Panc1 (cell line): ENCODE measurements at regions not wholly inside any gene's neighbourhood (a gene's known extent, or its start where the extent isn't known, plus 50 kb on each side); places are given as distances from the start of the nearest gene placed in this dataset.

ENCODE experiments used
- ATAC-seq: fragments of 200-7000 bp; cut with Tn5 transposase; 2 replicates; pipeline ENCODE4 v1.9.1; 2020; ENCODE audit warnings: mild to moderate bottlenecking, moderate library complexity
- BruUV-seq: library from RNA; stranded (reverse); fragments of 400-500 nt; replicated peaks from 2 replicates; lab custom pipeline; 2021; lab: Mats Ljungman, UMichigan
- CTCF ChIA-PET: fragments of 300-600 bp; sonication (Branson Sonifier 250); formaldehyde crosslinking; loops from one replicate; lab custom pipeline; 2022; ENCODE audit warnings: antibody characterized with exemption; lab: Charles Lee
- POLR2A ChIA-PET: fragments of 300-600 bp; sonication (Branson Sonifier 250); formaldehyde crosslinking; loops from one replicate; lab custom pipeline; 2022; ENCODE audit warnings: antibody characterized with exemption; lab: Charles Lee
- DNase-seq: peaks from one replicate; pipeline ENCODE4 v3.0.0-alpha.2; 2010; ENCODE audit warnings: low read depth, low spot score
- H3K27ac ChIP-seq: 2 replicates; pipeline ENCODE4 v1.5.1; 2011; ENCODE audit warnings: mild to moderate bottlenecking, low read length, inconsistent platforms
- H3K27me3 ChIP-seq: fragments of 200-500 bp; sonication (Bioruptor generic); 2 replicates; pipeline ENCODE4 v1.6.0; 2014; ENCODE audit warnings: low read length, inconsistent platforms; ENCODE audit not compliant: control insufficient read depth, insufficient read depth
- H3K36me3 ChIP-seq: fragments of 200-500 bp; sonication (Bioruptor generic); 2 replicates; pipeline ENCODE4 v1.5.1; 2014; ENCODE audit warnings: inconsistent platforms, mild to moderate bottlenecking, low read length, moderate library complexity; ENCODE audit not compliant: control insufficient read depth, insufficient read depth
- H3K4me1 ChIP-seq: 2 replicates; pipeline ENCODE4 v1.5.1; 2011; ENCODE audit warnings: inconsistent platforms, mild to moderate bottlenecking, low read length, moderate library complexity; ENCODE audit not compliant: control insufficient read depth, insufficient read depth
- H3K4me3 ChIP-seq, 2 experiments: 2 replicates each; pipeline ENCODE4 v1.5.1; 2011 to 2012; ENCODE audit warnings: low read depth in 2 of 2, low read length in 2 of 2, mild to moderate bottlenecking in 2 of 2, inconsistent platforms in 1 of 2, moderate library complexity in 1 of 2
- H3K9me3 ChIP-seq: fragments of 200-500 bp; sonication (Bioruptor generic); 2 replicates; pipeline ENCODE4 v1.5.1; 2014; ENCODE audit warnings: low read depth, mild to moderate bottlenecking, inconsistent platforms, low read length, moderate library complexity; ENCODE audit not compliant: control insufficient read depth, insufficient read depth
- CTCF ChIP-seq: fragments of 450-650 bp; IDR thresholded peaks from 2 replicates; pipeline ENCODE4 v1.5.1; 2017; ENCODE audit warnings: mild to moderate bottlenecking
- POLR2AphosphoS5 ChIP-seq: IDR thresholded peaks from 2 replicates; pipeline ENCODE4 v1.6.1; 2012; ENCODE audit warnings: mild to moderate bottlenecking, low read depth, low read length, moderate library complexity
- SIN3A ChIP-seq: IDR thresholded peaks from 2 replicates; pipeline ENCODE4 v1.6.1; 2012; ENCODE audit warnings: low read depth, mild to moderate bottlenecking, low read length, moderate library complexity, borderline replicate concordance; ENCODE audit not compliant: insufficient read depth
- TCF7L2 ChIP-seq: IDR thresholded peaks from 2 replicates; pipeline ENCODE4 v1.6.1; 2011; ENCODE audit warnings: mild to moderate bottlenecking, low read depth, low read length, inconsistent platforms
- in situ Hi-C: cut with HindIII; loops from 2 replicates; pipeline ENCODE4 v1.10.0; 2016; ENCODE audit warnings: low sequenced_read_pairs, low pct_unique_long_range_greater_than_20kb
- intact Hi-C: fragments of 100-400 bp; cut with micrococcal nuclease; formaldehyde crosslinking; loops from one replicate; pipeline ENCODE4 v1.10.0; 2022; ENCODE audit not compliant: unreplicated experiment
- TF ChIP-seq, protein P1 (sequence below), 2 experiments: IDR thresholded peaks; 2 replicates each; pipeline ENCODE4 v1.6.1; 2011 to 2012; ENCODE audit warnings: low read depth in 2 of 2, control low read depth in 1 of 2, low read length in 1 of 2, mild to moderate bottlenecking in 1 of 2, moderate library complexity in 1 of 2; ENCODE audit not compliant: insufficient read depth in 1 of 2

DNA sequence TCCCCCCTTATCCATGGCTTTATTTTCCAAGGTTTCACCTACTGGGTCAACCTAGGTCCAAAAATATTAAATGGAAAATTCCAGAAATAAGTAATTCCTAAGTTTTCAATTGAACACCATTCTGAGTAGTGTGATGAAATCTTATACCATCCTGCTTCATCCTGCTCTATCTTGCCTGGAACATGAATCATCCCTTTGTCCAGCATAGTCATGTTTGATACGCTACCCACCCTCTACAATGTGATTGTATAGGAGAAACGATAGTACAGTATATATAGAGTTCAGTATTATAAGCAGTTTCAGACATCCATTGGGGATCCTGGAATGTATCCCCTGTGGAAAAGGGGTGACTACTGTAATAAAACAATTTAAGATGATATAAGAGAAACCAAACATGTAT is 62.2 kb downstream of the IFNG start:
- no peak for TF ChIP-seq TCF7L2
- TF ChIP-seq CTCF = no peak
- H3K27me3 ChIP-seq = 0 out of 2 replicates have a peak, but pooled peaks cover 2% of the 10 kb centered on the region
- no peaks in the 10 kb centered on the region for H3K9me3 ChIP-seq
- H3K27ac ChIP-seq = no peak overlapping the region
- ATAC-seq = no peak
- BruUV-seq = no TSS peak
- H3K36me3 ChIP-seq = no peaks in the 10 kb centered on the region
- no peak for DNase-seq
- H3K4me1 ChIP-seq = no peaks in the 10 kb centered on the region
- intact Hi-C loops = no loop called here
- no peak overlapping the region for H3K4me3 ChIP-seq
- in situ Hi-C loops = no loop called here
- ChIA-PET CTCF (no interaction called here), POLR2A (no interaction called here)

- Histone ChIP-seq H3K9me3 (peaks cover 2% of the 10 kb centered on the region; the same call in 1 of the 2 replicates), H3K36me3 (no peaks in the 10 kb centered on the region), H3K4me1 (no peaks in the 10 kb centered on the region), H3K27ac (no peak overlapping the region), H3K4me3 (no peak overlapping the region), H3K27me3 (no peaks in the 10 kb centered on the region)
- in situ Hi-C loops (no loop called here), intact Hi-C loops (no loop called here)
- ATAC-seq (no peak), DNase-seq (no peak)
- CTCF ChIA-PET = no interaction called here
- POLR2A ChIA-PET = no interaction called here
- TF ChIP-seq TCF7L2 = no peak
- TF ChIP-seq, protein P1, sequence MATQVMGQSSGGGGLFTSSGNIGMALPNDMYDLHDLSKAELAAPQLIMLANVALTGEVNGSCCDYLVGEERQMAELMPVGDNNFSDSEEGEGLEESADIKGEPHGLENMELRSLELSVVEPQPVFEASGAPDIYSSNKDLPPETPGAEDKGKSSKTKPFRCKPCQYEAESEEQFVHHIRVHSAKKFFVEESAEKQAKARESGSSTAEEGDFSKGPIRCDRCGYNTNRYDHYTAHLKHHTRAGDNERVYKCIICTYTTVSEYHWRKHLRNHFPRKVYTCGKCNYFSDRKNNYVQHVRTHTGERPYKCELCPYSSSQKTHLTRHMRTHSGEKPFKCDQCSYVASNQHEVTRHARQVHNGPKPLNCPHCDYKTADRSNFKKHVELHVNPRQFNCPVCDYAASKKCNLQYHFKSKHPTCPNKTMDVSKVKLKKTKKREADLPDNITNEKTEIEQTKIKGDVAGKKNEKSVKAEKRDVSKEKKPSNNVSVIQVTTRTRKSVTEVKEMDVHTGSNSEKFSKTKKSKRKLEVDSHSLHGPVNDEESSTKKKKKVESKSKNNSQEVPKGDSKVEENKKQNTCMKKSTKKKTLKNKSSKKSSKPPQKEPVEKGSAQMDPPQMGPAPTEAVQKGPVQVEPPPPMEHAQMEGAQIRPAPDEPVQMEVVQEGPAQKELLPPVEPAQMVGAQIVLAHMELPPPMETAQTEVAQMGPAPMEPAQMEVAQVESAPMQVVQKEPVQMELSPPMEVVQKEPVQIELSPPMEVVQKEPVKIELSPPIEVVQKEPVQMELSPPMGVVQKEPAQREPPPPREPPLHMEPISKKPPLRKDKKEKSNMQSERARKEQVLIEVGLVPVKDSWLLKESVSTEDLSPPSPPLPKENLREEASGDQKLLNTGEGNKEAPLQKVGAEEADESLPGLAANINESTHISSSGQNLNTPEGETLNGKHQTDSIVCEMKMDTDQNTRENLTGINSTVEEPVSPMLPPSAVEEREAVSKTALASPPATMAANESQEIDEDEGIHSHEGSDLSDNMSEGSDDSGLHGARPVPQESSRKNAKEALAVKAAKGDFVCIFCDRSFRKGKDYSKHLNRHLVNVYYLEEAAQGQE (IDR thresholded peaks at IDR 0.05; ENCODE audit: insufficient read depth in 1 of 2, low read depth in 2 of 2, low read length in 1 of 2) = no peak
- TF ChIP-seq SIN3A = no peak
- no peak for TF ChIP-seq CTCF
- no peak for TF ChIP-seq POLR2AphosphoS5
- BruUV-seq = no TSS peak
Observed at GRCh38 chr12:68094645-68095395, 64.7 kb downstream of the IFNG start.
